ENCODE measurements at regions not wholly inside any gene's neighbourhood (a gene's known extent, or its start where the extent isn't known, plus 50 kb on each side); places are given as distances from the start of the nearest gene placed in this dataset.
"Not testable (repeated sequence)": the region's sequence is repeated elsewhere in the genome, so short reads cannot be mapped to it uniquely, and the experiment has no call there.

GRCh38 chr13:46498650-46499049 is 54.3 kb upstream of the LRCH1 start:
- DNase-seq (no peak), ATAC-seq (no peak)
- no peak overlapping the region for H3K4me3 Mint-ChIP-seq
- H3K4me1 Mint-ChIP-seq, result no peaks in the 10 kb centered on the region
- H3K27me3 Mint-ChIP-seq, result no peaks in the 10 kb centered on the region
- H3K36me3 Mint-ChIP-seq (ENCODE audit: low read depth), result no peaks in the 10 kb centered on the region
- ChIA-PET POLR2A (no interaction called here), CTCF (no interaction called here)
- intact Hi-C loops (cut with DNase I, micrococcal nuclease), result no loop called here
- no peak overlapping the region for H3K27ac Mint-ChIP-seq
- no peaks in the 10 kb centered on the region for H3K9me3 Mint-ChIP-seq (ENCODE audit: low read depth)

DNA sequence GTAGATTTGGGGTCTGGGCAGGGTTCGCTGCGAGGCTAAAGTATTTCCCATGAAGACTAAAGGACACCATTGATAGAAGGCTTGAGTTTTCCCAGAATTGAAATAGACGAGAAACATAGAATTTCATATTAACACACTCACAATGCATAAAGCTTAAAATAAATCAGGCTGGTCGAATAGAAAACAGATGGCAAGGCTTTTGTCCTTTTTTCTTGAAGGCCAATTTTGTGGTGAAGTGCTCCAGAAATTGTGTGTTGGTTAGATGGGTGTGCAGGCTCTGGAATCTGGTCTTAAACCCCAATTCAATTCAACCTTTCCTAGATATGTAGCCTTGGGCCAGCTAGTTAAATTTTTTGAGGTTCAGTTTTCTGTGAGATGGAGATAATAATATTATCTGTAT is 56.9 kb upstream of the LRCH1 start:
- Mint-ChIP-seq H3K9me3 (ENCODE audit: low read depth) (no peaks in the 10 kb centered on the region), H3K27me3 (no peaks in the 10 kb centered on the region), H3K4me3 (no peak overlapping the region), H3K36me3 (ENCODE audit: low read depth) (no peaks in the 10 kb centered on the region), H3K27ac (no peak overlapping the region), H3K4me1 (no peaks in the 10 kb centered on the region)
- ChIA-PET POLR2A (no interaction called here), CTCF (interaction anchor here (0.7 kb wide), 1 partner anchor 225 kb away, joined by 4 read pairs; no protein-coding TSS in a partner anchor)
- no peak for DNase-seq
- no peak for ATAC-seq
- intact Hi-C loops (cut with DNase I, micrococcal nuclease), result no loop called here

GRCh38 chr13:46495651-46496050 is 57.3 kb upstream of the LRCH1 start:
- no peak for ATAC-seq
- H3K9me3 Mint-ChIP-seq (ENCODE audit: low read depth), result no peaks in the 10 kb centered on the region
- CTCF ChIA-PET, result no interaction called here

GRCh38 chr13:46495066-46495465 is 57.9 kb upstream of the LRCH1 start:
- Mint-ChIP-seq H3K9me3 (ENCODE audit: low read depth) (no peaks in the 10 kb centered on the region), H3K4me1 (no peaks in the 10 kb centered on the region), H3K27me3 (no peaks in the 10 kb centered on the region), H3K27ac (no peak overlapping the region), H3K4me3 (no peak overlapping the region), H3K36me3 (ENCODE audit: low read depth) (no peaks in the 10 kb centered on the region)
- POLR2A ChIA-PET, result no interaction called here
- CTCF ChIA-PET, result interaction anchor here (0.7 to 2.0 kb wide), 3 partner anchors 13 to 236 kb away, joined by 3 to 11 read pairs (median 4); no protein-coding TSS in a partner anchor
- intact Hi-C loops (cut with DNase I, micrococcal nuclease), result no loop called here
- ATAC-seq (no peak), DNase-seq (no peak)

More at GRCh38 chr13:46495651-46496050, 57.3 kb upstream of the LRCH1 start:
- Mint-ChIP-seq H3K36me3 (ENCODE audit: low read depth) (no peaks in the 10 kb centered on the region), H3K4me3 (no peak overlapping the region), H3K27me3 (no peaks in the 10 kb centered on the region), H3K27ac (no peak overlapping the region), H3K4me1 (no peaks in the 10 kb centered on the region)
- intact Hi-C loops (cut with DNase I, micrococcal nuclease), result no loop called here
- no peak for DNase-seq
- POLR2A ChIA-PET, result no interaction called here

- intact Hi-C loops (cut with DNase I, micrococcal nuclease), result loop anchor here (1.0 to 2.0 kb wide), 2 partner anchors 60 to 228 kb away; partner anchors contain the start of gene LRCH1 (in 1 of the 2)
- ChIA-PET CTCF (interaction anchor here (2.0 kb wide), 1 partner anchor 228 kb away, joined by 11 read pairs; no protein-coding TSS in a partner anchor), POLR2A (no interaction called here)
- ATAC-seq (no peak), DNase-seq (no peak)
- Mint-ChIP-seq H3K4me1 (no peaks in the 10 kb centered on the region), H3K36me3 (ENCODE audit: low read depth) (no peaks in the 10 kb centered on the region), H3K27me3 (no peaks in the 10 kb centered on the region), H3K9me3 (ENCODE audit: low read depth) (no peaks in the 10 kb centered on the region), H3K4me3 (no peak overlapping the region), H3K27ac (no peak overlapping the region)
Observed at GRCh38 chr13:46492946-46493345, 60.0 kb upstream of the LRCH1 start.

- Mint-ChIP-seq H3K27ac (no peak overlapping the region), H3K4me3 (no peak overlapping the region), H3K36me3 (ENCODE audit: low read depth) (no peaks in the 10 kb centered on the region), H3K9me3 (ENCODE audit: low read depth) (no peaks in the 10 kb centered on the region), H3K27me3 (no peaks in the 10 kb centered on the region), H3K4me1 (no peaks in the 10 kb centered on the region)
- no peak for DNase-seq
- ChIA-PET CTCF (interaction anchor here (0.5 to 2.6 kb wide), 7 partner anchors 10 to 244 kb away, joined by 3 to 6 read pairs (median 4); no protein-coding TSS in a partner anchor), POLR2A (no interaction called here)
- ATAC-seq, result no peak
- intact Hi-C loops (cut with DNase I, micrococcal nuclease), result loop anchor here in 1 of 2 experiments (2.0 kb wide), 1 partner anchor 61 kb away; the partner anchor contains the start of gene LRCH1
Observed at GRCh38 chr13:46491641-46492040, 61.3 kb upstream of the LRCH1 start.

DNA sequence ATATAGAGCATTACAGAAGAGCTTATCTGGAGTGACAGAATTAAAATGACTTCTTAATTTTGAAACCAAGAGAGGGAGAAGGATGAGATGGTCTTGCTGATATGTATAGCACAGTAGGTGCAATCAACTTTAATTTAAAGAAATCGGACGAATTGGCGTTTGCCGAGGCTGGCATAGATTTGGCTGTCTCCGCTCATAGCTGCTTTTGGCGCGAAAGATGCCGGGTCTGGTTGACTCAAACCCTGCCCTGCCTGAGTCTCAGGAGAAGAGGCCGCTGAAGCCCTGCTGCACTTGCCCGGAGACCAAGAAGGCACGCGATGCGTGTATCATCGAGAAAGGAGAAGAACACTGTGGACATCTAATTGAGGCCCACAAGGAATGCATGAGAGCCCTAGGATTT is 62.3 kb upstream of the LRCH1 start:
- H3K9me3 Mint-ChIP-seq (ENCODE audit: low read depth); H3K27me3 Mint-ChIP-seq; DNase-seq; POLR2A ChIA-PET; ATAC-seq; intact Hi-C loops (cut with DNase I, micrococcal nuclease); H3K36me3 Mint-ChIP-seq (ENCODE audit: low read depth); H3K4me1 Mint-ChIP-seq; H3K27ac Mint-ChIP-seq; H3K4me3 Mint-ChIP-seq: not testable (repeated sequence)
- CTCF ChIA-PET, result interaction anchor here (1.0 to 2.6 kb wide), 4 partner anchors 11 to 245 kb away, joined by 3 to 6 read pairs (median 4); no protein-coding TSS in a partner anchor

GRCh38 chr13:46490129-46490528 is 62.8 kb upstream of the LRCH1 start:
- CTCF ChIA-PET, result interaction anchor here (1.0 to 2.6 kb wide), 2 partner anchors 12 to 234 kb away, joined by 3 to 6 read pairs; no protein-coding TSS in a partner anchor

DNA sequence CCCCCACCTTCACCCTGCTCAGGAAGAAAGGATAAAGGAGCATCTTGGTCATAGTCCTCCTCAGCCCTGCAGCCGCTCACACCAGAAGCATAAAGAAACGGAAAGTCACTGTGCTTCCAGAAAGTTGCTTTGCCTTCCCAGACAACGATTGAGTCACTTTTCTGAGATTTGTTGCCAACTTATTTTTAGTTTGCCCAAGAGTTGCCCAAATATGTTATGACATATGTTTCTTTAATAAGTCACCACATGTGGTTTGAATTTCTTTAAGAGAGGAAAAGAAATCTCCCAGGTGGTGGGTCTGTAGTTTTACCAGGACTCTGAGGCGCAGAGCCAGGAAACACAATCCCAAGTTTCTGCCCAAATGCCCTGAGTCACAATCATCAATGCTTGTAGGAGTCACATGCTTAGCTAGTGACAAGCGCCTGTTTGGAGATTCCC is 63.4 kb upstream of the LRCH1 start:
- ATAC-seq (no peak), DNase-seq (no peak)
- Mint-ChIP-seq H3K9me3 (ENCODE audit: low read depth) (peaks cover 11% of the 10 kb centered on the region), H3K27me3 (no peaks in the 10 kb centered on the region), H3K4me3 (no peak overlapping the region), H3K27ac (no peak overlapping the region), H3K36me3 (ENCODE audit: low read depth) (no peaks in the 10 kb centered on the region), H3K4me1 (no peaks in the 10 kb centered on the region)
- intact Hi-C loops (cut with DNase I, micrococcal nuclease), result no loop called here
- CTCF ChIA-PET, result interaction anchor here (2.6 kb wide), 1 partner anchor 12 kb away, joined by 6 read pairs; no protein-coding TSS in a partner anchor
- POLR2A ChIA-PET, result no interaction called here

More at GRCh38 chr13:46490129-46490528, 62.8 kb upstream of the LRCH1 start:
- no peak overlapping the region for H3K27ac Mint-ChIP-seq
- H3K36me3 Mint-ChIP-seq (ENCODE audit: low read depth), result no peaks in the 10 kb centered on the region
- no peak for ATAC-seq
- H3K27me3 Mint-ChIP-seq, result no peaks in the 10 kb centered on the region
- intact Hi-C loops (cut with DNase I, micrococcal nuclease), result no loop called here
- POLR2A ChIA-PET, result no interaction called here
- H3K9me3 Mint-ChIP-seq (ENCODE audit: low read depth), result peaks cover 6% of the 10 kb centered on the region
- no peaks in the 10 kb centered on the region for H3K4me1 Mint-ChIP-seq
- H3K4me3 Mint-ChIP-seq, result no peak overlapping the region
- no peak for DNase-seq

DNA sequence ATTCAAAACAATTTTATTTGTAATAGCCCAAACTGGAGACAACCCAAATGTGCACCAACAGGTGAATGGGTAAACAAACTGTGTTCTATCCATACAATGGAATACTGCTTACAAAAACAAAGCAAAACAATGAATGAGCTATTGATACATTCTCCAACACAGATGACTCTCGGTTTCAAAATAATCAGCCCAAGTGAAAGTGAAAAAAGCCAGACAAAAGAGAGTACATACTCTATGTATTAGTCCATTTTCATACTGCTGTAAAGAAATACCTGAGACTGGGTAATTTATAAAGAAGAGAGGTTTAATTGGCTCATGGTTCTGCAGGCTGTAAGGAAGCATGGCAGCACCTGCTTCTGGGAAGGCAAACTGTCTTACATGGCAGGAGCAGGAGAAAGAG is 65.2 kb upstream of the LRCH1 start:
- Mint-ChIP-seq H3K27me3 (no peaks in the 10 kb centered on the region), H3K4me3 (no peak overlapping the region), H3K4me1 (no peaks in the 10 kb centered on the region), H3K36me3 (ENCODE audit: low read depth) (no peaks in the 10 kb centered on the region), H3K9me3 (ENCODE audit: low read depth) (peaks cover 20% of the 10 kb centered on the region), H3K27ac (no peak overlapping the region)
- CTCF ChIA-PET, result interaction anchor here (0.6 kb wide), 1 partner anchor 244 kb away, joined by 3 read pairs; no protein-coding TSS in a partner anchor
- POLR2A ChIA-PET, result no interaction called here
- no peak for ATAC-seq
- intact Hi-C loops (cut with DNase I, micrococcal nuclease), result no loop called here
- no peak for DNase-seq

- ChIA-PET POLR2A (no interaction called here), CTCF (no interaction called here)
- H3K27me3 Mint-ChIP-seq, result no peaks in the 10 kb centered on the region
- H3K9me3 Mint-ChIP-seq (ENCODE audit: low read depth), result peaks cover 25% of the 10 kb centered on the region
- ATAC-seq (no peak), DNase-seq (no peak)
- H3K4me3 Mint-ChIP-seq, result no peak overlapping the region
- intact Hi-C loops (cut with DNase I, micrococcal nuclease), result no loop called here
- H3K36me3 Mint-ChIP-seq (ENCODE audit: low read depth), result no peaks in the 10 kb centered on the region
- H3K4me1 Mint-ChIP-seq, result no peaks in the 10 kb centered on the region
- H3K27ac Mint-ChIP-seq, result no peak overlapping the region
Observed at GRCh38 chr13:46486270-46486669, 66.7 kb upstream of the LRCH1 start.

- ChIA-PET POLR2A (interaction anchor here (0.7 kb wide), 1 partner anchor 968 kb away, joined by 8 read pairs; no protein-coding TSS in a partner anchor), CTCF (interaction anchor here (0.6 kb wide), 1 partner anchor 237 kb away, joined by 4 read pairs; no protein-coding TSS in a partner anchor)
- H3K9me3 Mint-ChIP-seq (ENCODE audit: low read depth), result peaks cover 25% of the 10 kb centered on the region
- ATAC-seq (no peak), DNase-seq (no peak)
- H3K27me3 Mint-ChIP-seq, result no peaks in the 10 kb centered on the region
- no peaks in the 10 kb centered on the region for H3K36me3 Mint-ChIP-seq (ENCODE audit: low read depth)
- no peak overlapping the region for H3K27ac Mint-ChIP-seq
- no peak overlapping the region for H3K4me3 Mint-ChIP-seq
- intact Hi-C loops (cut with DNase I, micrococcal nuclease), result no loop called here
- no peaks in the 10 kb centered on the region for H3K4me1 Mint-ChIP-seq
Observed at GRCh38 chr13:46484561-46484960, 68.4 kb upstream of the LRCH1 start.

All from activated CD4-positive, alpha-beta T cell treated with anti-CD3 and anti-CD28 coated beads for 36 hours (primary cell).